ENCODE measurements at regions not wholly inside any gene's neighbourhood (a gene's known extent, or its start where the extent isn't known, plus 50 kb on each side); places are given as distances from the start of the nearest gene placed in this dataset.

- TF ChIP-seq TAF1 (IDR thresholded peaks at IDR 0.05; ENCODE audit: low read depth, low read length) = no peak
- TF ChIP-seq POLR2AphosphoS5 (IDR thresholded peaks at IDR 0.05; ENCODE audit: low read depth, low read length) = no peak
- no peak for TF ChIP-seq SPI1 (IDR thresholded peaks at IDR 0.05; ENCODE audit: low read depth, low read length)
- TF ChIP-seq POU2F2 (IDR thresholded peaks at IDR 0.05; ENCODE audit: low read depth, low read length) = no peak
- FAIRE-seq = no peak
- DNase-seq (ENCODE audit: insufficient read length, low spot score) = no peak
Measured at GRCh38 chr5:173715607-173716006, 99.2 kb upstream of the BOD1 start.

- no peak for DNase-seq (ENCODE audit: insufficient read length, low spot score)
- TF ChIP-seq POLR2AphosphoS5 (IDR thresholded peaks at IDR 0.05; ENCODE audit: low read depth, low read length) (no peak), POU2F2 (IDR thresholded peaks at IDR 0.05; ENCODE audit: low read depth, low read length) (no peak), TAF1 (IDR thresholded peaks at IDR 0.05; ENCODE audit: low read depth, low read length) (no peak), POLR2A (IDR thresholded peaks at IDR 0.05; ENCODE audit: low read depth, low read length) (no peak), PAX5 (IDR thresholded peaks at IDR 0.05; ENCODE audit: insufficient read depth, low read length, severe bottlenecking) (no peak), SPI1 (IDR thresholded peaks at IDR 0.05; ENCODE audit: low read depth, low read length) (no peak)
- no peak for FAIRE-seq
Measured at GRCh38 chr5:173716058-173716682, 99.7 kb upstream of the BOD1 start.

- no peak for FAIRE-seq
- TF ChIP-seq PAX5 (IDR thresholded peaks at IDR 0.05; ENCODE audit: insufficient read depth, low read length, severe bottlenecking) (no peak), POLR2A (IDR thresholded peaks at IDR 0.05; ENCODE audit: low read depth, low read length) (no peak), SPI1 (IDR thresholded peaks at IDR 0.05; ENCODE audit: low read depth, low read length) (no peak), TAF1 (IDR thresholded peaks at IDR 0.05; ENCODE audit: low read depth, low read length) (no peak), POU2F2 (IDR thresholded peaks at IDR 0.05; ENCODE audit: low read depth, low read length) (no peak), POLR2AphosphoS5 (IDR thresholded peaks at IDR 0.05; ENCODE audit: low read depth, low read length) (no peak)
- DNase-seq (ENCODE audit: insufficient read length, low spot score) = no peak
Measured at GRCh38 chr5:173717959-173718358, 101.5 kb upstream of the BOD1 start.

GRCh38 chr5:173718469-173718868 lies 102.0 kb upstream of the BOD1 start:
- no peak for TF ChIP-seq POLR2A (IDR thresholded peaks at IDR 0.05; ENCODE audit: low read depth, low read length)
- no peak for TF ChIP-seq SPI1 (IDR thresholded peaks at IDR 0.05; ENCODE audit: low read depth, low read length)
- no peak for TF ChIP-seq POLR2AphosphoS5 (IDR thresholded peaks at IDR 0.05; ENCODE audit: low read depth, low read length)
- no peak for TF ChIP-seq PAX5 (IDR thresholded peaks at IDR 0.05; ENCODE audit: insufficient read depth, low read length, severe bottlenecking)
- TF ChIP-seq POU2F2 (IDR thresholded peaks at IDR 0.05; ENCODE audit: low read depth, low read length) = no peak
- TF ChIP-seq TAF1 (IDR thresholded peaks at IDR 0.05; ENCODE audit: low read depth, low read length) = no peak
- FAIRE-seq (no peak), DNase-seq (ENCODE audit: insufficient read length, low spot score) (no peak)

- FAIRE-seq (no peak), DNase-seq (ENCODE audit: insufficient read length, low spot score) (no peak)
- no peak for TF ChIP-seq TAF1 (IDR thresholded peaks at IDR 0.05; ENCODE audit: low read depth, low read length)
- TF ChIP-seq POLR2A (IDR thresholded peaks at IDR 0.05; ENCODE audit: low read depth, low read length) = no peak
- TF ChIP-seq POLR2AphosphoS5 (IDR thresholded peaks at IDR 0.05; ENCODE audit: low read depth, low read length) = no peak
- no peak for TF ChIP-seq POU2F2 (IDR thresholded peaks at IDR 0.05; ENCODE audit: low read depth, low read length)
- TF ChIP-seq PAX5 (IDR thresholded peaks at IDR 0.05; ENCODE audit: insufficient read depth, low read length, severe bottlenecking) = no peak
- TF ChIP-seq SPI1 (IDR thresholded peaks at IDR 0.05; ENCODE audit: low read depth, low read length) = no peak
Measured at GRCh38 chr5:173719731-173720082, 103.3 kb upstream of the BOD1 start.

- FAIRE-seq = no peak
- TF ChIP-seq POU2F2 (IDR thresholded peaks at IDR 0.05; ENCODE audit: low read depth, low read length) (no peak), POLR2AphosphoS5 (IDR thresholded peaks at IDR 0.05; ENCODE audit: low read depth, low read length) (no peak), POLR2A (IDR thresholded peaks at IDR 0.05; ENCODE audit: low read depth, low read length) (no peak), PAX5 (IDR thresholded peaks at IDR 0.05; ENCODE audit: insufficient read depth, low read length, severe bottlenecking) (no peak), TAF1 (IDR thresholded peaks at IDR 0.05; ENCODE audit: low read depth, low read length) (no peak), SPI1 (IDR thresholded peaks at IDR 0.05; ENCODE audit: low read depth, low read length) (no peak)
- no peak for DNase-seq (ENCODE audit: insufficient read length, low spot score)
Measured at GRCh38 chr5:173720286-173720952, 104.0 kb upstream of the BOD1 start.

- no peak for FAIRE-seq
- DNase-seq (ENCODE audit: insufficient read length, low spot score) = no peak
- no peak for TF ChIP-seq PAX5 (IDR thresholded peaks at IDR 0.05; ENCODE audit: insufficient read depth, low read length, severe bottlenecking)
- no peak for TF ChIP-seq POU2F2 (IDR thresholded peaks at IDR 0.05; ENCODE audit: low read depth, low read length)
- TF ChIP-seq POLR2AphosphoS5 (IDR thresholded peaks at IDR 0.05; ENCODE audit: low read depth, low read length) = no peak
- TF ChIP-seq TAF1 (IDR thresholded peaks at IDR 0.05; ENCODE audit: low read depth, low read length) = no peak
- no peak for TF ChIP-seq SPI1 (IDR thresholded peaks at IDR 0.05; ENCODE audit: low read depth, low read length)
- TF ChIP-seq POLR2A (IDR thresholded peaks at IDR 0.05; ENCODE audit: low read depth, low read length) = no peak
Measured at GRCh38 chr5:173720953-173721600, 104.6 kb upstream of the BOD1 start.

- no peak for TF ChIP-seq PAX5 (IDR thresholded peaks at IDR 0.05; ENCODE audit: insufficient read depth, low read length, severe bottlenecking)
- FAIRE-seq (no peak), DNase-seq (ENCODE audit: insufficient read length, low spot score) (no peak)
Measured at GRCh38 chr5:173721601-173722232, 105.3 kb upstream of the BOD1 start.

GRCh38 chr5:173726846-173727557 lies 110.6 kb upstream of the BOD1 start:
- no peak for FAIRE-seq
- DNase-seq (ENCODE audit: insufficient read length, low spot score) = no peak
- TF ChIP-seq POLR2A (IDR thresholded peaks at IDR 0.05; ENCODE audit: low read depth, low read length) = no peak
- TF ChIP-seq POLR2AphosphoS5 (IDR thresholded peaks at IDR 0.05; ENCODE audit: low read depth, low read length) = no peak

Data from GM12891 (cell line).